Loucy (cell line): ENCODE measurements at regions not wholly inside any gene's neighbourhood (a gene's known extent, or its start where the extent isn't known, plus 50 kb on each side); places are given as distances from the start of the nearest gene placed in this dataset.
"Not testable (repeated sequence)": the region's sequence is repeated elsewhere in the genome, so short reads cannot be mapped to it uniquely, and the experiment has no call there.

Experiments
- H2AFZ ChIP-seq: fragments of 200-600 bp; sonication (generic); 2 replicates; pipeline ENCODE4 v1.6.0; 2016; ENCODE audit warnings: antibody characterized with exemption, mild to moderate bottlenecking, low read length, moderate library complexity
- H3F3A ChIP-seq: fragments of 200-600 bp; 2 replicates; pipeline ENCODE4 v1.6.0; 2016; ENCODE audit warnings: antibody characterized with exemption, low read depth, mild to moderate bottlenecking
- H3K27me3 ChIP-seq: fragments of 200-600 bp; sonication (generic); 2 replicates; pipeline ENCODE4 v1.6.1; 2014; ENCODE audit warnings: low read length, mild to moderate bottlenecking; ENCODE audit not compliant: insufficient read depth, poor library complexity, severe bottlenecking
- H3K36me3 ChIP-seq: fragments of 200-600 bp; sonication (generic); 2 replicates; pipeline ENCODE4 v1.6.1; 2016; ENCODE audit warnings: low read length; ENCODE audit not compliant: insufficient read depth
- H3K4me1 ChIP-seq: fragments of 200-600 bp; sonication (generic); 2 replicates; pipeline ENCODE4 v1.5.1; 2014; ENCODE audit warnings: low read length, mild to moderate bottlenecking; ENCODE audit not compliant: insufficient read depth, poor library complexity, severe bottlenecking
- H3K4me2 ChIP-seq: fragments of 200-600 bp; sonication (generic); 2 replicates; pipeline ENCODE4 v1.6.0; 2014; ENCODE audit warnings: antibody characterized with exemption, low read length, low read depth, mild to moderate bottlenecking; ENCODE audit not compliant: poor library complexity, severe bottlenecking
- H3K4me3 ChIP-seq: fragments of 200-600 bp; sonication (generic); 2 replicates; pipeline ENCODE4 v1.5.1; 2014; ENCODE audit warnings: low read length, mild to moderate bottlenecking, mixed read lengths; ENCODE audit not compliant: poor library complexity, severe bottlenecking
- H3K79me2 ChIP-seq: fragments of 200-600 bp; sonication (generic); 2 replicates; pipeline ENCODE4 v1.6.1; 2014; ENCODE audit warnings: low read length; ENCODE audit not compliant: insufficient read depth
- H3K9ac ChIP-seq: fragments of 200-600 bp; sonication (generic); 2 replicates; pipeline ENCODE4 v1.6.0; 2014; ENCODE audit warnings: mild to moderate bottlenecking, low read depth, low read length, moderate library complexity; ENCODE audit not compliant: poor library complexity, severe bottlenecking
- H3K9me2 ChIP-seq: fragments of 200-600 bp; sonication (generic); replicated peaks from 2 replicates; pipeline ENCODE4 v1.6.1; 2016; ENCODE audit warnings: low read depth, low read length, mixed read lengths
- H3K9me3 ChIP-seq: fragments of 200-600 bp; sonication (generic); 2 replicates; pipeline ENCODE4 v1.6.1; 2014; ENCODE audit warnings: mild to moderate bottlenecking, antibody characterized with exemption, low read length, low read depth; ENCODE audit not compliant: insufficient read depth
- H4K20me1 ChIP-seq: fragments of 200-600 bp; sonication (generic); 2 replicates; pipeline ENCODE4 v1.6.0; 2014; ENCODE audit warnings: antibody characterized with exemption, low read length, mild to moderate bottlenecking; ENCODE audit not compliant: insufficient read depth, poor library complexity, severe bottlenecking
- TF ChIP-seq, protein P1 (sequence below): fragments of 200-600 bp; sonication (generic); conservative IDR thresholded peaks from 2 replicates; pipeline ENCODE4 v1.5.1; 2014; ENCODE audit warnings: mild to moderate bottlenecking, antibody characterized with exemption, low read length

DNA sequence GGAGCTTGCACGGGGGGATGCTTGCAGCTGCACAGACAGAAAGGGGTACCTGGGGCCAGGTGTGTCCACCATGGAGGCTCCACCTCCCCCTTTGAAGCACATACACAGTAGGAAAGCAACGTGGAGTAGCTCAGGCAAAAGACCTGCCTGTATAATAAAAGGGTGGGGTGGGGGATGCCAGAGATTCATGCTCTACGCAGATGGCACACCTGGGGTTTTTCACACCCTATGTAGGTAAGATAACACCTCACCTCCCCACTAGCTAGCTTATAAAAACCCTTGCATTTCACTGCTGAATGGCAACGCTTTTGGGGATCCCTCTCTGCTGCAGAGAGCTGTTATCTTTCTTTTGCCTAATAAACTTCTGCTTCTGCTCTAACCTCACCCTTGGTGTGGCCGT is 317.3 kb downstream of the KLF13 start:
- not testable (repeated sequence) for H3K36me3 ChIP-seq, H3K4me2 ChIP-seq, H3K4me3 ChIP-seq, H2AFZ ChIP-seq, H3K27me3 ChIP-seq, H3K9me2 ChIP-seq, H3K9me3 ChIP-seq, H3K9ac ChIP-seq, H3K79me2 ChIP-seq, H3F3A ChIP-seq, H3K4me1 ChIP-seq, H4K20me1 ChIP-seq

DNA sequence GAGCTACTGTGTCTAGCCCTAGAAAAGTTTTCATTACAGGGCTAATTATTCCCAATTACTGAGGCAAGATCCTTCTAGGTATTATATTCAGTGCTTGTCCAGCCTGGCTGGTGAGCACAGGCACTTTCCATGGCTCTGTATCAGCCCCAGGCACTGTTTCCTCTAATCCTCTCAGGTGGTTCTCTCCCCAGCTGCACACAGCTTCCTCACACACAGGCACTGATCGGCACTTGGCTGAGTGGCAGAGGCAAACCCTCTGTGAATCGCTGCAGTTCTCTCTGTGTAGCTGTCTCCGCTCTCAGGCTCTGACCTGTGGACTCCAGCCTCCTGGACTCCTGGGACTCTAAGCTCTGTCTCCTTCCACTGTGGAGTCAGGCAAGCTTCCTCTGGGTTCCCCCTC is 318.1 kb downstream of the KLF13 start:
- H3K9me2 ChIP-seq, H3K79me2 ChIP-seq, H2AFZ ChIP-seq, H3K4me1 ChIP-seq, H3K9ac ChIP-seq, H3K4me2 ChIP-seq, H3K9me3 ChIP-seq, H3F3A ChIP-seq, H3K36me3 ChIP-seq, H4K20me1 ChIP-seq, H3K4me3 ChIP-seq, H3K27me3 ChIP-seq: not testable (repeated sequence)

GRCh38 chr15:31647337-31647826 is 320.7 kb downstream of the KLF13 start:
- not testable (repeated sequence) for H3K4me3 ChIP-seq, H3K36me3 ChIP-seq, H3F3A ChIP-seq, H2AFZ ChIP-seq, H3K9ac ChIP-seq, H3K79me2 ChIP-seq, H3K4me2 ChIP-seq, H4K20me1 ChIP-seq, H3K27me3 ChIP-seq, H3K9me2 ChIP-seq, H3K9me3 ChIP-seq, H3K4me1 ChIP-seq

GRCh38 chr15:31649634-31650033 is 323.0 kb downstream of the KLF13 start:
- H3K4me1 ChIP-seq, H3K36me3 ChIP-seq, H4K20me1 ChIP-seq, H3K9me3 ChIP-seq, H3F3A ChIP-seq, H3K79me2 ChIP-seq, H3K4me3 ChIP-seq, H3K9ac ChIP-seq, H2AFZ ChIP-seq, H3K4me2 ChIP-seq, H3K27me3 ChIP-seq, H3K9me2 ChIP-seq: not testable (repeated sequence)

DNA sequence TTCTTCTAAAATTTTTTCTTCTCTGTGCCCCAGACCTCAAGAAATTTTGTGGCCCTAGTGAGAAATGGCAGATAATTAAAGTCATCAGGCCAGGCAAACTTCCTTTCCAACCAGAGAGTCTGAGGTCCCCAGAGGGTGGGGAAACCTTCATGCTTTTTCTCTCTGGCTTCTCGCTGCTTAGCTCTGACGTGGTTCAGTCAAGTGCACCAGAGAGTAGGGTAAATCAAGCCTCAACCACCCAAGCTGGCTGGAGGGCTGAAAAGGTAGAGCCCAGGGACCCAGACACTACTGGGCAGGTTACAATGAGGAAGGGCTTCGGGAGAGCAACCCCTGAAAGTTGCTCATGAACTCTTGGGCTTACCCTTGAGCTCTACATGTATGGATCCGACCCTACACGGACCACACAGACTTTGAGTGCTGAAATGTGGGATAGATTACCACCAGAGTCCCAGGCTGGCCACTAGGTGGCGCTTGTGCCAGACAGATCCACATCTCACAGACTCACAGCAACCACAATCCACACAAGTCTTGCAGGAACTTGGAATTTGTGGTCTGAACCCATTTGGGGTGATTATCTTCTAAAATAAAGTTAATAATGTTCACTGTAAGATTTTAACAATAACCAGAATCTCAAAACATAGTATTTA is 323.5 kb downstream of the KLF13 start:
- H3K9me2 ChIP-seq, H3K4me3 ChIP-seq, H3F3A ChIP-seq, H3K9me3 ChIP-seq, H3K9ac ChIP-seq, H3K79me2 ChIP-seq, H2AFZ ChIP-seq, H3K4me2 ChIP-seq, H3K4me1 ChIP-seq, H4K20me1 ChIP-seq, H3K36me3 ChIP-seq, H3K27me3 ChIP-seq: not testable (repeated sequence)
- TF ChIP-seq, protein P1, sequence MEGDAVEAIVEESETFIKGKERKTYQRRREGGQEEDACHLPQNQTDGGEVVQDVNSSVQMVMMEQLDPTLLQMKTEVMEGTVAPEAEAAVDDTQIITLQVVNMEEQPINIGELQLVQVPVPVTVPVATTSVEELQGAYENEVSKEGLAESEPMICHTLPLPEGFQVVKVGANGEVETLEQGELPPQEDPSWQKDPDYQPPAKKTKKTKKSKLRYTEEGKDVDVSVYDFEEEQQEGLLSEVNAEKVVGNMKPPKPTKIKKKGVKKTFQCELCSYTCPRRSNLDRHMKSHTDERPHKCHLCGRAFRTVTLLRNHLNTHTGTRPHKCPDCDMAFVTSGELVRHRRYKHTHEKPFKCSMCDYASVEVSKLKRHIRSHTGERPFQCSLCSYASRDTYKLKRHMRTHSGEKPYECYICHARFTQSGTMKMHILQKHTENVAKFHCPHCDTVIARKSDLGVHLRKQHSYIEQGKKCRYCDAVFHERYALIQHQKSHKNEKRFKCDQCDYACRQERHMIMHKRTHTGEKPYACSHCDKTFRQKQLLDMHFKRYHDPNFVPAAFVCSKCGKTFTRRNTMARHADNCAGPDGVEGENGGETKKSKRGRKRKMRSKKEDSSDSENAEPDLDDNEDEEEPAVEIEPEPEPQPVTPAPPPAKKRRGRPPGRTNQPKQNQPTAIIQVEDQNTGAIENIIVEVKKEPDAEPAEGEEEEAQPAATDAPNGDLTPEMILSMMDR, result peak; percentile 13; the same call in 1 of the 2 replicates

- H3K9me3 ChIP-seq, H3K79me2 ChIP-seq, H3K9me2 ChIP-seq, H3K9ac ChIP-seq, H3F3A ChIP-seq, H3K4me2 ChIP-seq, H3K4me3 ChIP-seq, H3K27me3 ChIP-seq, H3K36me3 ChIP-seq, H2AFZ ChIP-seq, H3K4me1 ChIP-seq, H4K20me1 ChIP-seq: not testable (repeated sequence)
Observed at GRCh38 chr15:31656915-31657314, 330.3 kb downstream of the KLF13 start.
